H7 (cell line): ENCODE measurements at regions not wholly inside any gene's neighbourhood (a gene's known extent, or its start where the extent isn't known, plus 50 kb on each side); places are given as distances from the start of the nearest gene placed in this dataset.
"Not testable (repeated sequence)": the region's sequence is repeated elsewhere in the genome, so short reads cannot be mapped to it uniquely, and the experiment has no call there.

Experiments
- DNase-seq: peaks from one replicate; pipeline ENCODE4 v3.0.0; 2012
- H3K27me3 ChIP-seq: 2 replicates; pipeline ENCODE4 v1.6.0; 2011; ENCODE audit warnings: mild to moderate bottlenecking, low read length; ENCODE audit not compliant: control insufficient read depth, insufficient read depth
- H3K36me3 ChIP-seq: replicated peaks from 2 replicates; pipeline ENCODE4 v1.5.1; 2011; ENCODE audit warnings: low read length; ENCODE audit not compliant: control insufficient read depth, insufficient read depth
- H3K4me3 ChIP-seq: 2 replicates; pipeline ENCODE4 v1.5.1; 2011; ENCODE audit warnings: low read depth, mild to moderate bottlenecking, control low read depth, low read length, moderate library complexity; ENCODE audit not compliant: insufficient read depth

DNA sequence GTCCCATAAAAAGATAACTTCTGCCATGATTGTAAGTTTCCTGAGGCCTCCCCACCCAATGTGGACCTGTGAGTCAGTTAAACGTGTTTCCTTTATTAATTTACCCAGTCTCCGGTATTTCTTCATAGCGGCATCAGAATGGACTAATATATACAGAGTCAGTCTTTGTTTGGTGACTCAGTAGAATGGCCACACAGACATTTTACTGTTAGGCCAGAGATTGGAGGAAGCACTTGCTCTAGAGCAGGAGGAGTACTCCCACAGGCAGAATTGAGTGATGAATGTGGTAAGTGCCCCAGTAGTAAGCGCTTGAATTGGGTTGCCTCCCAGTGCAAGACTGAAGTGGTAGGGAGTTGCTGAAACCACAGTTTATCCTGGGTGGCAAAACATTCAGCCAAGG lies 149.5 kb upstream of the SMIM30 start:
- Histone ChIP-seq H3K27me3 (no peaks in the 10 kb centered on the region), H3K4me3 (no peak overlapping the region), H3K36me3 (no peaks in the 10 kb centered on the region)
- no peak for DNase-seq

DNA sequence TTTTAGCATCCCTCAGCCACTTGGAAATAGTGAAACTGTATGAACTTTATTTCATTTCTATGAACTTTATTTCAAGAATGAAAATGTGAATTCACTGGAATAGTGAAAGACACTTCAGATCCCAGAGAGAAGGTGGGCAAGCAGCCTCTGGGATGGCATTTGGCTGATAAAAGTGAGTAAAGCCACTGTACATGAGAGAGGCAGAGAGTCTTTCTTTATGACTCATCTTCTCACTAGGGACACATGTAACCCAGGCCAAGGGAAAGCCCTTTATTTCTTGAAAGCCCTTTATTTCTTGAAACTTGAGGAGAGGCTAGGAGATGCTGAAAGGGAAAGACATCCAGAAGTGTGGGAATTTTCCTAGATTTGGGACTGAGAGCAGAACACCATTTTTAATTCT lies 148.9 kb upstream of the SMIM30 start:
- H3K36me3 ChIP-seq: no peaks in the 10 kb centered on the region
- no peaks in the 10 kb centered on the region for H3K27me3 ChIP-seq
- no peak for DNase-seq
- H3K4me3 ChIP-seq: no peak overlapping the region

DNA sequence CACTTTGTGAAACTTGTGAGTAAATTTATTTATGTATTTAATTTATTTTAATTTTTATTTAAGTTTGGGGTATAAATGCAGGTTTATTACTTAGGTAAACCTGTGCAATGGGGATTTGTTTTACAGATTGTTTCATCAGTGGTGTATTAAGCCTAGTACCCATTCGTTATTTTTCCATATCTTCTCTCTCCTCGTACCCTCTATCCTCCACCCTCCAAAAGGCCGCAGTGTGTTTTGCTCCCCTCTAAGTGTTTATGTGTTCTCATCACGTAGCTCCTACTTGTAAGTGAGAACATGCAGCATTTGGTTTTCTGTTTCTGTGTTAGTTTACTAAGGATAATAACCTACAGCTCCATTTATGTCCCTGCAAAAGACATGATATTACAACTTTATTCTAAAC lies 145.4 kb upstream of the SMIM30 start:
- no peaks in the 10 kb centered on the region for H3K27me3 ChIP-seq
- H3K36me3 ChIP-seq: no peaks in the 10 kb centered on the region
- H3K4me3 ChIP-seq: no peak overlapping the region
- no peak for DNase-seq

DNA sequence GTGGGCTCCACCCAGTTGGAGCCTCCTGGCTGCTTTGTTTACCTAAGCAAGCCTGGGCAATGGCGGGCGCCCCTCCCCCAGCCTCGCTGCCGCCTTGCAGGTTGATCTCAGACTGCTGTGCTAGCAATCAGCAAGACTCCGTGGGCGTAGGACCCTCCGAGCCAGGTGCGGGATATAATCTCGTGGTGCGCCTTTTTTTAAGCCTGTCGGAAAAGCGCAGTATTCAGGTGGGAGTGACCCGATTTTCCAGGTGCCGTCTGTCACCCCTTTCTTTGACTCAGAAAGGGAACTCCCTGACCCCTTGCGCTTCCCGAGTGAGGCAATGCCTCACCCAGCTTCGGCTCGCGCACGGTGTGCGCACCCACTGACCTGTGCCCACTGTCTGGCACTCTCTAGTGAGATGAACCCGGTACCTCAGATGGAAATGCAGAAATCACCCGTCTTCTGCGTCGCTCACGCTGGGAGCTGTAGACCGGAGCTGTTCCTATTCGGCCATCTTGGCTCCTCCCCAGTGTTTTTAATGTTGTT lies 144.9 kb upstream of the SMIM30 start:
- not testable (repeated sequence) for H3K27me3 ChIP-seq, DNase-seq, H3K4me3 ChIP-seq, H3K36me3 ChIP-seq

GRCh38 chr7:113256883-113257531 lies 138.7 kb upstream of the SMIM30 start:
- no peaks in the 10 kb centered on the region for H3K27me3 ChIP-seq
- no peak for DNase-seq
- H3K4me3 ChIP-seq: no peak overlapping the region
- no peaks in the 10 kb centered on the region for H3K36me3 ChIP-seq

GRCh38 chr7:113247198-113247597 lies 128.8 kb upstream of the SMIM30 start:
- DNase-seq: no peak
- Histone ChIP-seq H3K27me3 (no peaks in the 10 kb centered on the region), H3K4me3 (no peak overlapping the region), H3K36me3 (no peaks in the 10 kb centered on the region)

- DNase-seq: no peak
- H3K27me3 ChIP-seq: no peaks in the 10 kb centered on the region
- no peak overlapping the region for H3K4me3 ChIP-seq
- no peaks in the 10 kb centered on the region for H3K36me3 ChIP-seq
These were observed 128.4 kb upstream of the SMIM30 start for GRCh38 chr7:113246738-113247137.

GRCh38 chr7:113232885-113233284 lies 114.5 kb upstream of the SMIM30 start:
- H3K36me3 ChIP-seq: no peaks in the 10 kb centered on the region
- H3K4me3 ChIP-seq: no peak overlapping the region
- DNase-seq: no peak
- H3K27me3 ChIP-seq: no peaks in the 10 kb centered on the region

DNA sequence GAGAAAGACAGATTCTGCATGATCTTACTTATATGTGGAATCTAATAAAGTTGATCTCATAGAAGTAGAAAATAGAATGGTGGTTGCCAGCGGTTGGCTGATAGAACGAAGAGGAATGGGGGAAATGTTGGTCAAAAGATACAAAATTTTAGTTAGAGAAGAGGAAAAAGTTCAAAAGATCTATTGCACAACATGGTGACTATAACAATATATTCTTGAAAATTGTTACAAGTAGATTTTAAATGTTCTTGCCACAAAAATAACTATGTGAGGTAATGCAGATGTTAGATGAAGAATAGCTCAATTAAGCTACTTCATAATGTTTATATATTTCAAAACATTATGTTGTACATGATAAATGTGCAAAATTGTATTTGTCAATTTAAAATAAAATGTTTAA lies 112.3 kb upstream of the SMIM30 start:
- no peak for DNase-seq
- Histone ChIP-seq H3K36me3 (no peaks in the 10 kb centered on the region), H3K27me3 (no peaks in the 10 kb centered on the region), H3K4me3 (no peak overlapping the region)

GRCh38 chr7:113217314-113217713 lies 99.0 kb upstream of the SMIM30 start:
- DNase-seq: no peak
- no peak overlapping the region for H3K4me3 ChIP-seq
- H3K27me3 ChIP-seq: no peaks in the 10 kb centered on the region
- no peaks in the 10 kb centered on the region for H3K36me3 ChIP-seq

DNA sequence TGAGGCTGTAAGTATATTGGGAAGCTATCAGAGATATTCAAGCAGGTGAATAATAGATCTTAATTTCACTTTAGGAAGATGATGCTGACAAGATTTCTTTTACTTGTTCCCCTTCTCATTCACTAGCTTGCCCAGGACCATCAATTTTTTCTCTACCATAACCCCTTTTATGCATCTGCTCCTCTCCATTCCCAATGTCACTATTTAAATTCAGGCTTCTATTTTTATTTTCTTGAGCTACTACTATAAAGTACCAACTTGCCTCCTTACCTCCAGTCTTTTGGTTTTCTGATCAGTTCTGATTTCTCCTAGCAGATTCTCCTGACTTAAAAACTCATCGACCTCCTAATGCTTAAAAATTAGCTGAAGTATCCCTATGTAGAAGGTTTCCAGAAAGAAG lies 97.7 kb upstream of the SMIM30 start:
- Histone ChIP-seq H3K27me3 (no peaks in the 10 kb centered on the region), H3K4me3 (no peak overlapping the region), H3K36me3 (no peaks in the 10 kb centered on the region)
- no peak for DNase-seq

DNA sequence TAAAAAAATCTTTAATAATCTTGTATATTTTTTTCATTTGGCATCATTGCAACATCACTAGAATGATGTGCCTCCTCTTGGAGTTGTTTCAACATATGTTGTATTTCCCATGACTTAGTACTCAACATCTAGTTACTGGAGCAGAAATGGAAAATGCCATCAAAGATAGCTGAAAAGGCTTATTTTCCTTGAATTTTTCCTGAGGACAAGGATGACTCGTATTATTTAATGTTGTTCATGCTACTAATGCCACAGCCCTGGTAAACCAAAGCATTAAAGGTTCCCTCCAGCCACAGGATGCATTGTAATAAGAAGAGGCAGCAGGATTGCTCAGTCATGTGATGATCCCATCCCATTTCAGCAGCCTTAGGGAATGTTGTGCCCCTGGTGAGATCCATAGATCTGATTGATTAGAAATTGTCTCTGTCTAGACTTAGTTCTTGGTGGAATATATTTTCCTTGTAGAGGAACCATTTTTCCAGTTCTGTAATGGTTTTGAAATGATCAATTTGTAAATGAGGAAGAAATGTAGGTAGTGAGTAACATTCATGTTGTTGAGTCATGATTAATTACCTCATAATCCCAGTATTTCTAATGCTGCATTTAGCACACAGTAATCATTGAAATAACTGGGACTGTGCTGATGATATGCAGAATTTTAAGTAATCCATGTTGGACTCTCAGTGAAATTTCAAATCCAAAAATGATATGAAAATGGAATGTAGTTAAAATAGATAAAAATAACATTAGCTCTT lies 91.3 kb upstream of the SMIM30 start:
- Histone ChIP-seq H3K36me3 (no peaks in the 10 kb centered on the region), H3K4me3 (no peak overlapping the region), H3K27me3 (no peaks in the 10 kb centered on the region)
- no peak for DNase-seq

DNA sequence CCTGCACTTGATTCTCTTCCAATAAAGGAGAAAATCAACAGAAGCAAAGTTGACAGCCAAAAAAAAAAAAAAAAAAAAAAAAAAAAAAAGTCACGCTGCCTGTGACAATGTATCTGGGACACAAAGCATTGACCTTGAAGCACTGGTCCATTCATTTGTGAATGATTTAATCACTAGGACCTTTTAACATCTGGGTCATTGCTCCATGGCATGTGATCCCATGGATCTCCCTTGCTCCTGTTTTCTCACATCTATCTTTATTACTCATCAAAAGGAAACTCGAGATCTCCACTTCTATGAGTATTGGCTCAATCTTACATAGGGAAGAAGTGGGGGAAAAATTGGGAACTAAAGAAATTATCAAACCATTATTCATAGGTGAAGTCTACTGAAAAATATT lies 89.6 kb upstream of the SMIM30 start:
- H3K36me3 ChIP-seq: no peaks in the 10 kb centered on the region
- no peak overlapping the region for H3K4me3 ChIP-seq
- H3K27me3 ChIP-seq: no peaks in the 10 kb centered on the region
- DNase-seq: no peak

- Histone ChIP-seq H3K36me3 (no peaks in the 10 kb centered on the region), H3K4me3 (no peak overlapping the region), H3K27me3 (peaks cover 1% of the 10 kb centered on the region; the same call in 1 of the 2 replicates)
- DNase-seq: no peak
These were observed 89.1 kb upstream of the SMIM30 start for GRCh38 chr7:113207441-113207840.

GRCh38 chr7:113204415-113204814 lies 86.1 kb upstream of the SMIM30 start:
- H3K36me3 ChIP-seq: no peaks in the 10 kb centered on the region
- H3K27me3 ChIP-seq: peaks cover 2% of the 10 kb centered on the region; the same call in 1 of the 2 replicates
- no peak overlapping the region for H3K4me3 ChIP-seq
- DNase-seq: no peak
